ENCODE measurements at regions not wholly inside any gene's neighbourhood (a gene's known extent, or its start where the extent isn't known, plus 50 kb on each side); places are given as distances from the start of the nearest gene placed in this dataset.

- Histone ChIP-seq H3K36me3 (ENCODE audit: low read depth) (peaks cover 7% of the 10 kb centered on the region; the same call in 1 of the 2 replicates), H3K79me2 (ENCODE audit: insufficient read depth) (no peaks in the 10 kb centered on the region), H3K9me3 (ENCODE audit: low read depth) (no peaks in the 10 kb centered on the region), H2AFZ (no peak overlapping the region), H3K4me1 (ENCODE audit: insufficient read depth) (peaks cover 17% of the 10 kb centered on the region), H3K27ac (no peak overlapping the region), H4K20me1 (ENCODE audit: insufficient read depth) (no peaks in the 10 kb centered on the region), H3K4me2 (ENCODE audit: unreplicated experiment) (no peak overlapping the region), H3F3A (ENCODE audit: insufficient read depth) (peaks cover 6% of the 10 kb centered on the region; the same call in 1 of the 2 replicates), H3K4me3 (no peak overlapping the region), H3K27me3 (replicated peaks; ENCODE audit: insufficient read depth) (no peaks in the 10 kb centered on the region), H3K9me2 (ENCODE audit: insufficient read depth) (no peaks in the 10 kb centered on the region), H3K9ac (no peak overlapping the region)
- in situ Hi-C loops (cut with MboI): no loop called here
- no peak for TF ChIP-seq EZH2 (IDR thresholded peaks at IDR 0.05; ENCODE audit: insufficient read depth, poor library complexity, severe bottlenecking)
- no peak for TF ChIP-seq EZH2phosphoT487 (IDR thresholded peaks at IDR 0.05; ENCODE audit: insufficient read depth, low read depth)
- no peak for DNase-seq
Measured at GRCh38 chr2:215743066-215743465, 270.3 kb downstream of the MREG start.

GRCh38 chr2:215742021-215742420 is 271.3 kb downstream of the MREG start:
- no peaks in the 10 kb centered on the region for H3K79me2 ChIP-seq (ENCODE audit: insufficient read depth)
- no peak overlapping the region for H3K4me2 ChIP-seq (ENCODE audit: unreplicated experiment)
- H3K36me3 ChIP-seq (ENCODE audit: low read depth): peaks cover 7% of the 10 kb centered on the region; the same call in 1 of the 2 replicates
- H3K9me3 ChIP-seq (ENCODE audit: low read depth): no peaks in the 10 kb centered on the region
- no peak for DNase-seq
- H3F3A ChIP-seq (ENCODE audit: insufficient read depth): peaks cover 1% of the 10 kb centered on the region; the same call in 1 of the 2 replicates
- H3K27me3 ChIP-seq (replicated peaks; ENCODE audit: insufficient read depth): no peaks in the 10 kb centered on the region
- H3K4me3 ChIP-seq: no peak overlapping the region
- H4K20me1 ChIP-seq (ENCODE audit: insufficient read depth): no peaks in the 10 kb centered on the region
- in situ Hi-C loops (cut with MboI): no loop called here
- WGBS, 2 experiments (ENCODE audit: low coverage in 1 of 2, low lambda C conversion rate in 2 of 2, missing lambda C conversion rate in 2 of 2): 99 to 100% methylated on average over 2 of the region's 2 CpGs
- H2AFZ ChIP-seq: no peak overlapping the region
- no peaks in the 10 kb centered on the region for H3K9me2 ChIP-seq (ENCODE audit: insufficient read depth)
- H3K9ac ChIP-seq: no peak overlapping the region
- peaks cover 14% of the 10 kb centered on the region for H3K4me1 ChIP-seq (ENCODE audit: insufficient read depth)
- TF ChIP-seq EZH2 (IDR thresholded peaks at IDR 0.05; ENCODE audit: insufficient read depth, poor library complexity, severe bottlenecking): no peak
- no peak for TF ChIP-seq EZH2phosphoT487 (IDR thresholded peaks at IDR 0.05; ENCODE audit: insufficient read depth, low read depth)
- no peak overlapping the region for H3K27ac ChIP-seq

- Histone ChIP-seq H4K20me1 (ENCODE audit: insufficient read depth) (no peaks in the 10 kb centered on the region), H3K4me1 (ENCODE audit: insufficient read depth) (peaks cover 18% of the 10 kb centered on the region), H3K27ac (no peak overlapping the region), H3K27me3 (replicated peaks; ENCODE audit: insufficient read depth) (no peaks in the 10 kb centered on the region), H3K9ac (no peak overlapping the region), H3K4me2 (ENCODE audit: unreplicated experiment) (no peak overlapping the region), H3K79me2 (ENCODE audit: insufficient read depth) (no peaks in the 10 kb centered on the region), H3K36me3 (ENCODE audit: low read depth) (peaks cover 7% of the 10 kb centered on the region; the same call in 1 of the 2 replicates), H3K9me3 (ENCODE audit: low read depth) (no peaks in the 10 kb centered on the region), H2AFZ (no peak overlapping the region), H3F3A (ENCODE audit: insufficient read depth) (peaks cover 14% of the 10 kb centered on the region), H3K4me3 (no peak overlapping the region), H3K9me2 (ENCODE audit: insufficient read depth) (no peaks in the 10 kb centered on the region)
- WGBS, 2 experiments (ENCODE audit: low coverage in 1 of 2, low lambda C conversion rate in 2 of 2, missing lambda C conversion rate in 2 of 2): 87 to 88% methylated on average over 6 of the region's 6 CpGs
- in situ Hi-C loops (cut with MboI): no loop called here
- DNase-seq: no peak
- TF ChIP-seq EZH2phosphoT487 (IDR thresholded peaks at IDR 0.05; ENCODE audit: insufficient read depth, low read depth): no peak
- no peak for TF ChIP-seq EZH2 (IDR thresholded peaks at IDR 0.05; ENCODE audit: insufficient read depth, poor library complexity, severe bottlenecking)
Measured at GRCh38 chr2:215740071-215740470, 273.3 kb downstream of the MREG start.

GRCh38 chr2:215738351-215738750 is 275.0 kb downstream of the MREG start:
- H3K4me3 ChIP-seq: no peak overlapping the region
- no peak overlapping the region for H3K27ac ChIP-seq
- H3K4me1 ChIP-seq (ENCODE audit: insufficient read depth): peaks cover 18% of the 10 kb centered on the region
- TF ChIP-seq EZH2 (IDR thresholded peaks at IDR 0.05; ENCODE audit: insufficient read depth, poor library complexity, severe bottlenecking): no peak
- H3K9me2 ChIP-seq (ENCODE audit: insufficient read depth): no peaks in the 10 kb centered on the region
- peaks cover 14% of the 10 kb centered on the region for H3F3A ChIP-seq (ENCODE audit: insufficient read depth)
- in situ Hi-C loops (cut with MboI): no loop called here
- no peak overlapping the region for H2AFZ ChIP-seq
- peaks cover 7% of the 10 kb centered on the region; the same call in 1 of the 2 replicates for H3K36me3 ChIP-seq (ENCODE audit: low read depth)
- H3K4me2 ChIP-seq (ENCODE audit: unreplicated experiment): no peak overlapping the region
- no peak overlapping the region for H3K9ac ChIP-seq
- H3K79me2 ChIP-seq (ENCODE audit: insufficient read depth): no peaks in the 10 kb centered on the region
- H3K9me3 ChIP-seq (ENCODE audit: low read depth): no peaks in the 10 kb centered on the region
- no peaks in the 10 kb centered on the region for H4K20me1 ChIP-seq (ENCODE audit: insufficient read depth)
- H3K27me3 ChIP-seq (replicated peaks; ENCODE audit: insufficient read depth): no peaks in the 10 kb centered on the region
- DNase-seq: no peak
- 93 to 97% methylated on average over 2 of the region's 2 CpGs for WGBS, 2 experiments (ENCODE audit: low coverage in 1 of 2, low lambda C conversion rate in 2 of 2, missing lambda C conversion rate in 2 of 2)

GRCh38 chr2:215737477-215737876 is 275.9 kb downstream of the MREG start:
- Histone ChIP-seq H2AFZ (0 out of 2 replicates have a peak overlapping the region, but pooled peaks have one; percentile 21), H3K9ac (no peak overlapping the region), H3K4me3 (no peak overlapping the region), H3K79me2 (ENCODE audit: insufficient read depth) (no peaks in the 10 kb centered on the region), H3K9me2 (ENCODE audit: insufficient read depth) (no peaks in the 10 kb centered on the region), H3K9me3 (ENCODE audit: low read depth) (no peaks in the 10 kb centered on the region), H3K4me1 (ENCODE audit: insufficient read depth) (peaks cover 18% of the 10 kb centered on the region), H4K20me1 (ENCODE audit: insufficient read depth) (no peaks in the 10 kb centered on the region), H3K4me2 (ENCODE audit: unreplicated experiment) (peak overlapping the region; percentile 15), H3K36me3 (ENCODE audit: low read depth) (peaks cover 7% of the 10 kb centered on the region; the same call in 1 of the 2 replicates), H3K27me3 (replicated peaks; ENCODE audit: insufficient read depth) (no peaks in the 10 kb centered on the region), H3K27ac (peak overlapping the region; percentile 61), H3F3A (ENCODE audit: insufficient read depth) (peaks cover 14% of the 10 kb centered on the region)
- in situ Hi-C loops (cut with MboI): no loop called here
- no peak for DNase-seq
- 27 to 32% methylated on average over 3 of the region's 3 CpGs for WGBS, 2 experiments (ENCODE audit: low coverage in 1 of 2, low lambda C conversion rate in 2 of 2, missing lambda C conversion rate in 2 of 2)
- TF ChIP-seq EZH2phosphoT487 (IDR thresholded peaks at IDR 0.05; ENCODE audit: insufficient read depth, low read depth): no peak
- TF ChIP-seq EZH2 (IDR thresholded peaks at IDR 0.05; ENCODE audit: insufficient read depth, poor library complexity, severe bottlenecking): no peak
